Right lobe of liver (tissue), 6 donors: ENCODE measurements at regions not wholly inside any gene's neighbourhood (a gene's known extent, or its start where the extent isn't known, plus 50 kb on each side); places are given as distances from the start of the nearest gene placed in this dataset.

Source experiments
- ATAC-seq, 4 donors: fragments of 200-7000 bp; cut with Tn5 transposase; one replicate each; pipeline ENCODE4 v1.9.1; 2020; ENCODE audit warnings: mild to moderate bottlenecking in 4 of 4, moderate library complexity in 4 of 4
- DNase-seq, 3 donors: peaks; one replicate each; pipeline ENCODE4 v3.0.0-alpha.2; 2020
- H3K27ac ChIP-seq, 3 donors: fragments of 200-600 bp; one replicate each; pipeline ENCODE4 v1.8.0; 2022
- H3K27me3 ChIP-seq, 2 donors: fragments of 200-600 bp; one replicate each; pipeline ENCODE4 v1.8.0; 2022
- H3K36me3 ChIP-seq, 4 donors: fragments of 200-600 bp; sonication (generic) in 1 of 4; one replicate each; pipeline versions ENCODE4 v1.5.1 to v1.8.0; 2017 to 2022; ENCODE audit warnings: control low read depth in 1 of 4
- H3K4me1 ChIP-seq, 4 donors: fragments of 200-600 bp; sonication (generic) in 1 of 4; one replicate each; pipeline versions ENCODE4 v1.5.1 to v1.8.0; 2017 to 2022; ENCODE audit warnings: control low read depth in 1 of 4
- H3K4me3 ChIP-seq, 3 donors: fragments of 200-600 bp; one replicate each; pipeline ENCODE4 v1.8.0; 2022
- H3K9me3 ChIP-seq, 4 donors: fragments of 200-600 bp; sonication (generic) in 1 of 4; one replicate each; pipeline versions ENCODE4 v1.5.1 to v1.8.0; 2017 to 2022; ENCODE audit warnings: control low read depth in 1 of 4
- POLR2A ChIP-seq: fragments of 450-650 bp; IDR thresholded peaks from one replicate; pipeline ENCODE4 v1.6.1; 2017; ENCODE audit warnings: antibody characterized with exemption, mild to moderate bottlenecking
- WGBS: methylation state at CpG from one replicate; pipeline ENCODE4 v1.1.6; 2018; ENCODE audit warnings: low coverage, low lambda C conversion rate; ENCODE audit not compliant: insufficient coverage; ENCODE audit errors: missing lambda C conversion rate; 5-methylcytosine and 5-hydroxymethylcytosine counted together
- intact Hi-C, 2 donors: fragments of 100-400 bp; cut with DNase I; formaldehyde crosslinking; loops; one replicate each; pipeline versions ENCODE4 v1.11.2 to v1.14.1; 2022
- TF ChIP-seq, protein P1 (sequence below), 4 donors: fragments of 200-600 bp in 3 of 4; fragments of 450-650 bp in 1 of 4; IDR thresholded peaks; one replicate each; pipeline versions ENCODE4 v1.5.1 to v1.8.0; 2016 to 2022; ENCODE audit warnings: antibody characterized with exemption in 4 of 4, mild to moderate bottlenecking in 2 of 4
- donor health status: DM: no; HTN: yes; CAD: no.
- donor health status: DM: no; HTN: no; CAD: no.
- donor health status: DM: no; HTN: no; CAD: no.
- donor health status: DM: no; HTN: yes; CAD: no.
- donor health status: DM: no; HTN: yes; CAD: no.

- Histone ChIP-seq H3K4me1 (no peaks in the 10 kb centered on the region), H3K27ac (no peak overlapping the region), H3K36me3 (no peaks in the 10 kb centered on the region), H3K4me3 (no peak overlapping the region), H3K27me3 (no peaks in the 10 kb centered on the region), H3K9me3 (no peaks in the 10 kb centered on the region)
- DNase-seq (no peak), ATAC-seq (no peak)
- intact Hi-C loops = no loop called here
- TF ChIP-seq, protein P1, sequence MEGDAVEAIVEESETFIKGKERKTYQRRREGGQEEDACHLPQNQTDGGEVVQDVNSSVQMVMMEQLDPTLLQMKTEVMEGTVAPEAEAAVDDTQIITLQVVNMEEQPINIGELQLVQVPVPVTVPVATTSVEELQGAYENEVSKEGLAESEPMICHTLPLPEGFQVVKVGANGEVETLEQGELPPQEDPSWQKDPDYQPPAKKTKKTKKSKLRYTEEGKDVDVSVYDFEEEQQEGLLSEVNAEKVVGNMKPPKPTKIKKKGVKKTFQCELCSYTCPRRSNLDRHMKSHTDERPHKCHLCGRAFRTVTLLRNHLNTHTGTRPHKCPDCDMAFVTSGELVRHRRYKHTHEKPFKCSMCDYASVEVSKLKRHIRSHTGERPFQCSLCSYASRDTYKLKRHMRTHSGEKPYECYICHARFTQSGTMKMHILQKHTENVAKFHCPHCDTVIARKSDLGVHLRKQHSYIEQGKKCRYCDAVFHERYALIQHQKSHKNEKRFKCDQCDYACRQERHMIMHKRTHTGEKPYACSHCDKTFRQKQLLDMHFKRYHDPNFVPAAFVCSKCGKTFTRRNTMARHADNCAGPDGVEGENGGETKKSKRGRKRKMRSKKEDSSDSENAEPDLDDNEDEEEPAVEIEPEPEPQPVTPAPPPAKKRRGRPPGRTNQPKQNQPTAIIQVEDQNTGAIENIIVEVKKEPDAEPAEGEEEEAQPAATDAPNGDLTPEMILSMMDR (IDR thresholded peaks at IDR 0.05) = no peak
- no peak for TF ChIP-seq POLR2A
- 61% methylated on average over 2 of the region's 2 CpGs for WGBS
Observed at GRCh38 chr5:17089690-17090089, 127.7 kb upstream of the BASP1 start.

GRCh38 chr5:17090839-17091238, 126.6 kb upstream of the BASP1 start:
- no peak for TF ChIP-seq POLR2A
- TF ChIP-seq, protein P1 (IDR thresholded peaks at IDR 0.05) = no peak
- intact Hi-C loops = no loop called here
- DNase-seq (no peak), ATAC-seq (no peak)
- Histone ChIP-seq H3K27me3 (no peaks in the 10 kb centered on the region), H3K4me3 (no peak overlapping the region), H3K36me3 (no peaks in the 10 kb centered on the region), H3K4me1 (no peaks in the 10 kb centered on the region), H3K27ac (no peak overlapping the region), H3K9me3 (no peaks in the 10 kb centered on the region)
- WGBS = 68% methylated on average over 4 of the region's 5 CpGs

DNA sequence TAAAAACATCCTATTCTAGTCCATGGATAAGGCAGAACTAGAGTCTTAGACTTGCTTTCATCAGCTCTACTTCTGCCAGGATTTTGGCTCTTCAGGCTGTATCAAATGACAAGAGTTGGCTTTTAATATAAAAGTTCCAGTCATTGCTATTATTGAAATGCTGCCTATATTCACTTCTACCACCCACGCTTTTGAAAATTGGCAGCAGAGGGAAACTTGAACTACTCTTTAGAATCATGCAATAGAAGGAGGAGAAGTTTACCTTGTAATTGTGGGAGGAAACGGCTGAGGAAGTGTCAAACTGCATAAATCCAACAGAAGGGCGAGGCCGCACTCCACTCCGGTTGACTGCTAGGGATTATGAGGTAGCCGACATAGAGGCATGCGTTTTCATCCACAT, 122.6 kb upstream of the BASP1 start:
- Histone ChIP-seq H3K4me3 (no peak overlapping the region), H3K4me1 (no peaks in the 10 kb centered on the region), H3K27ac (no peak overlapping the region), H3K9me3 (no peaks in the 10 kb centered on the region), H3K27me3 (no peaks in the 10 kb centered on the region), H3K36me3 (no peaks in the 10 kb centered on the region)
- 38% methylated on average over 7 of the region's 7 CpGs for whole genome bisulfite sequencing
- no peak for ATAC-seq
- intact Hi-C loops = no loop called here
- no peak for TF ChIP-seq POLR2A
- TF ChIP-seq, protein P1 (IDR thresholded peaks at IDR 0.05) = no peak
- DNase-seq = no peak

DNA sequence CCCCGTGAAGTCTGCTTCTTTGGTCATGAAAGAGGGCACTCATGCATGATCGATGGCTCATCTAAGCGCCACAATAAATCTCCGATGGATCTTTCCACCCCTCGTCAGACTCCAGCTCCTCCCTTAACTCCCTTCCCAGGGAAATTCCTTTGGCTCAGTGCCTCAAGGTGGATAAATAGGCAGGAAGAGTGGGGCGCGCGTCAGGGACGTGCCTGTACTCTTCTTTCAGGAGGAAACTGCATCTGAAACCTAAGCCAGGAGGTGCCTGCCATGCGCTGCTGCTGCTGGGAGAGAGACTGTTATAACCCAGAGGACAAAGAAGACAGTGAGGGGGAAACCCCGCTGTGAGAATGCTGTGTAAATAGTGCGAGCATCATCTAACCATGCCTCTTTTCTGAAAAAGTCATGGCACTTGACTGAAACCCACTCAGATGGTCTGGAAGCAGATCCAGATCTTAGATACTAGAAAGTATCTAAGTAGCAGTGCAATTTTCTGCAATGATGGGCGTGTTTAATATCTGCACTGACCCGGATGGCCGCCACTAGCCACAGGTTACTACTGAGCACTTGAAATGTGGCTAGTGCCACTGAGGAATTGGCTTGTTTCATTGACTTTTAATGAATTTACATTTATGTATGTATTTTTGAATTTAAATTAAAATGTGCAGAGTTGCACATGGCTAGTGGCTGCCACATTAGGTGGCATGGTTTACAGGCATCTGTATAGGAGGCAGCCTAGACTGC, 120.3 kb upstream of the BASP1 start:
- H3K36me3 ChIP-seq = no peaks in the 10 kb centered on the region
- DNase-seq = no peak
- no peak for ATAC-seq
- no peaks in the 10 kb centered on the region for H3K4me1 ChIP-seq
- no peak overlapping the region for H3K4me3 ChIP-seq
- WGBS = 67% methylated on average over 8 of the region's 15 CpGs
- intact Hi-C loops = no loop called here
- no peak overlapping the region for H3K27ac ChIP-seq
- H3K27me3 ChIP-seq = no peaks in the 10 kb centered on the region
- TF ChIP-seq, protein P1 (IDR thresholded peaks at IDR 0.05) = no peak
- no peak for TF ChIP-seq POLR2A
- H3K9me3 ChIP-seq = no peaks in the 10 kb centered on the region
